ENCODE measurements at regions not wholly inside any gene's neighbourhood (a gene's known extent, or its start where the extent isn't known, plus 50 kb on each side); places are given as distances from the start of the nearest gene placed in this dataset.

DNA sequence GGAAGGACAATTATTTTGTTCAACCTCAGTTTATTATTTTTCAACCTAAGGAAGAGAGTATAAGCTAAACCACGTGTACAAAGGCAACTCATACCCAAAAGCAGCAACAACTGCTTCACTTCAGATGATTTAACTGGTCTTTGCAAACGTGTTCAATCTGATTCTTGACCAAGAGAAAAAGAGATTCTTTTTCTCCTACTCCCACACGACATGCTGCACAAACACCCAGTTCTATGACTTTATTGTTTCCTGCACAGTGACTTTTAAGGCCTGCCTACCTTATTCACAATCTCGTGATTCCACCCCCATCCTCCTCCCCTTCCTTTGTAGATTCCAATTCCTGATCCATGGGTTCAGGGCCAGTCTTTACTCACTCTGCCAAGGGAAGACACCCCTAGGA is 1394.8 kb upstream of the ZEB2 start:
- Mint-ChIP-seq H3K4me3 (no peak overlapping the region), H3K27ac (no peak overlapping the region), H3K4me1 (peaks cover 10% of the 10 kb centered on the region), H3K9me3 (no peaks in the 10 kb centered on the region), H3K27me3 (ENCODE audit: low read depth) (no peaks in the 10 kb centered on the region), H3K36me3 (ENCODE audit: low read depth) (no peaks in the 10 kb centered on the region)
- TF ChIP-seq, protein P1, sequence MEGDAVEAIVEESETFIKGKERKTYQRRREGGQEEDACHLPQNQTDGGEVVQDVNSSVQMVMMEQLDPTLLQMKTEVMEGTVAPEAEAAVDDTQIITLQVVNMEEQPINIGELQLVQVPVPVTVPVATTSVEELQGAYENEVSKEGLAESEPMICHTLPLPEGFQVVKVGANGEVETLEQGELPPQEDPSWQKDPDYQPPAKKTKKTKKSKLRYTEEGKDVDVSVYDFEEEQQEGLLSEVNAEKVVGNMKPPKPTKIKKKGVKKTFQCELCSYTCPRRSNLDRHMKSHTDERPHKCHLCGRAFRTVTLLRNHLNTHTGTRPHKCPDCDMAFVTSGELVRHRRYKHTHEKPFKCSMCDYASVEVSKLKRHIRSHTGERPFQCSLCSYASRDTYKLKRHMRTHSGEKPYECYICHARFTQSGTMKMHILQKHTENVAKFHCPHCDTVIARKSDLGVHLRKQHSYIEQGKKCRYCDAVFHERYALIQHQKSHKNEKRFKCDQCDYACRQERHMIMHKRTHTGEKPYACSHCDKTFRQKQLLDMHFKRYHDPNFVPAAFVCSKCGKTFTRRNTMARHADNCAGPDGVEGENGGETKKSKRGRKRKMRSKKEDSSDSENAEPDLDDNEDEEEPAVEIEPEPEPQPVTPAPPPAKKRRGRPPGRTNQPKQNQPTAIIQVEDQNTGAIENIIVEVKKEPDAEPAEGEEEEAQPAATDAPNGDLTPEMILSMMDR (IDR thresholded peaks at IDR 0.05; ENCODE audit: unreplicated experiment in 3 of 3) = no peak

DNA sequence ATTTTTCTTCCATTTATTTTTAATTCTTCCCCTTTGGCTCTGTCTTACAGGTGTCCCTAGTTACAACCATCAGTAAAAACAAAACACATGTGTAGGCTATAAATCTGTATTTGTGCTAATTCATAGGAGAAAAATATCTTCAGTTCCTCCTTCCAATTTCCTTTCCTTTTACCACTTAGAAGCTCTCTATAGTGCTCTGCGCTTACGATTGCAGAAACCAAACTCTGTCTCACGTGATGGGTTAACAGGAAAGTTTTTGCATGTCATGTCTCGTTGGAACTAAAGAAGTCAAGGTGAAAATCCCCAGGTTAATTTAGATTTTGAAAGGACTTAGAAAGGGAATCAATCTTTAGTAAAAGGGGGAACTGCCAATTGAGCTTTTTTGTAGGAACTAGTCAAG is 1390.5 kb upstream of the ZEB2 start:
- Mint-ChIP-seq H3K27me3 (ENCODE audit: low read depth) (no peaks in the 10 kb centered on the region), H3K4me1 (no peaks in the 10 kb centered on the region), H3K36me3 (ENCODE audit: low read depth) (no peaks in the 10 kb centered on the region), H3K27ac (no peak overlapping the region), H3K9me3 (no peaks in the 10 kb centered on the region), H3K4me3 (no peak overlapping the region)
- TF ChIP-seq, protein P1 (IDR thresholded peaks at IDR 0.05; ENCODE audit: unreplicated experiment in 3 of 3) = no peak

DNA sequence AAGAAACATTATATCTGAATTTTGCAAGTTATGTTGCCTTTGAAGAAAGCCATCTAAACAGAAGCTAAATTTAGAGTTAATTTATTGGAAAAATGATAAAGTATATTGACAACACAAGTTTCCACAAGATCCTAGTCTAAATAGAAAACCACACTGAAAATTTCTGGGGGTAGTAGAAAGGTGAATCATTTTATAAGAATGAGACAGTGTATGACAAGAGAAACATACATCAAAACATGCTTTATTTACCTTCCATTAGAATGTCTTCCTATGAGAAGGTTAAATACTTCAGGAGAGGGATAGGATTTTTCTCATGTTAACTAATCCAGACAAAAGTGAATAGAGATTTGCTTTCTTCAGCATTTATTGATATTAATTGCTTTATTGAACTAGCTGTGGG is 1389.8 kb upstream of the ZEB2 start:
- no peaks in the 10 kb centered on the region for H3K36me3 Mint-ChIP-seq (ENCODE audit: low read depth)
- TF ChIP-seq, protein P1 (IDR thresholded peaks at IDR 0.05; ENCODE audit: unreplicated experiment in 3 of 3) = no peak
- H3K4me1 Mint-ChIP-seq = no peaks in the 10 kb centered on the region
- no peak overlapping the region for H3K4me3 Mint-ChIP-seq
- H3K27ac Mint-ChIP-seq = no peak overlapping the region
- H3K27me3 Mint-ChIP-seq (ENCODE audit: low read depth) = no peaks in the 10 kb centered on the region
- no peaks in the 10 kb centered on the region for H3K9me3 Mint-ChIP-seq

DNA sequence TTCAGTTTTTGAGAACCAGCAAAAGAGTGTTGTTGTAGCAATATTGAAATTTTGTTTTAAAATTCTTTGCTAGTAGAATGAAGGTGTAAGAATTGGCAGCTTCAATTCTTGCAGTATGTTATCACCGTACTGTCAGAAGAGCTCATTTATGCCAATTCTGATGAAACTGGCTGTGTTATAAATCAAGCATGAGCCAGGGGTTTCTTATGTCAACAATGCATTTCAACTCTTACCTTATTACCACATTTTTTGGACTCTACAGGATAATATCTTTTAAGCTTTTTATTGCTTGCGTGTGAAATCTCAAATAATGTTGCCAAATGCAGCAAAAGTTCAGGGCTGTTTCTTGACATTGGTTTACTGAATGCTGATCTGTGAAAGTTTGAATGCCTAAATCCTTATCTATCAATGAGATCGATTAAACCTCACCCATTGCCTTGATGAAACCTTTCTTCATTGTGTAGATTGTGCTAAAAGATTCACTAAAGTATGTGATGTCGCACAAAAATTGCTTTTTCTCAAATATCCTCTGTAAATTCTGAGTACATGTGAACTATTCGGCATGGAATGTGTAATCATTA is 1389.3 kb upstream of the ZEB2 start:
- Mint-ChIP-seq H3K27ac (no peak overlapping the region), H3K9me3 (no peaks in the 10 kb centered on the region), H3K4me3 (no peak overlapping the region), H3K36me3 (ENCODE audit: low read depth) (no peaks in the 10 kb centered on the region), H3K4me1 (no peaks in the 10 kb centered on the region), H3K27me3 (ENCODE audit: low read depth) (no peaks in the 10 kb centered on the region)
- TF ChIP-seq, protein P1 (IDR thresholded peaks at IDR 0.05; ENCODE audit: unreplicated experiment in 3 of 3) = no peak

DNA sequence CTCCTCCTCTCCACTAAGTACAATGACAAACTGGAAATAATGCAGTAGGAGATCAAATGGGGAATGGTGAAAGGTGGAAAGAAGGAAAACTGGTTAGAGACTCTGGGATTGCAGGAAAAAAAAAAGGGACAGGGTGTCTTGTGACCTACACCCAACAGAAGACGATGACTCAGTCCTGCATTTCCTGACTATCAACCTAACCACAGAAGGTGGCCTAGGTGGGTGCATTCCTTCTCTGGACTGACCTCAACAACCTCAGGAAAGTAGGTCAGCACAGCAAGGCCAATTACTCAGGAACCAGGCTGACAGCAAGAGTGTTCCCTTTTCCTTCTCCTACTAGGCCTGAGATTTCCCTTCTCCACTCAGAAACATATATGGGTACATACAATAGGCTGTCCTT is 1386.4 kb upstream of the ZEB2 start:
- H3K4me1 Mint-ChIP-seq = no peaks in the 10 kb centered on the region
- no peak overlapping the region for H3K27ac Mint-ChIP-seq
- TF ChIP-seq, protein P1 (IDR thresholded peaks at IDR 0.05; ENCODE audit: unreplicated experiment in 3 of 3) = no peak
- H3K36me3 Mint-ChIP-seq (ENCODE audit: low read depth) = peaks cover 4% of the 10 kb centered on the region
- H3K9me3 Mint-ChIP-seq = peaks cover 4% of the 10 kb centered on the region
- peaks cover 5% of the 10 kb centered on the region for H3K27me3 Mint-ChIP-seq (ENCODE audit: low read depth)
- no peak overlapping the region for H3K4me3 Mint-ChIP-seq

DNA sequence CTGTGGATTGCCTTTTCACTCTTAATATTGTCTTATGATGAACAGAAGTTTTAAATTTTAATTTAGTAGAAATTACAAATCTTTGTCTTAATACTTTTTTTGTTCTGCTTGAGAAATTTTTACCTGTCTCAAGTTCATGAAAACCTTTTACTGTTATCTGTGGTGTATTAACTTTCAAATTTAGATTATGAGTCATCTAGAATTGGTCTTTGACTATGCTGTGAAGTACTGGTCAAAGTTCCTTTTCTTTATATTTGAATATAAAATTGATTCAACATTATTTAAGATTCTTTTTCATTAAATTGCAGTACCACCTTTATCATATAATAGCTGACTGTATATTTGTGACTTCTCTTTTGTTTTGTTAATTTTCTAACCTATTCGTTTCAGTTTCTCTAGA is 1385.5 kb upstream of the ZEB2 start:
- Mint-ChIP-seq H3K36me3 (ENCODE audit: low read depth) (peaks cover 4% of the 10 kb centered on the region), H3K4me3 (no peak overlapping the region), H3K27ac (no peak overlapping the region), H3K4me1 (no peaks in the 10 kb centered on the region), H3K27me3 (ENCODE audit: low read depth) (peaks cover 5% of the 10 kb centered on the region), H3K9me3 (peaks cover 11% of the 10 kb centered on the region)
- TF ChIP-seq, protein P1 (IDR thresholded peaks at IDR 0.05; ENCODE audit: unreplicated experiment in 3 of 3) = no peak
